GM21717 (cell line): ENCODE measurements at regions not wholly inside any gene's neighbourhood (a gene's known extent, or its start where the extent isn't known, plus 50 kb on each side); places are given as distances from the start of the nearest gene placed in this dataset.
"Not testable (repeated sequence)": the region's sequence is repeated elsewhere in the genome, so short reads cannot be mapped to it uniquely, and the experiment has no call there.

ENCODE experiments used
- ATAC-seq: cut with Tn5 transposase; IDR thresholded peaks from one replicate; pipeline ENCODE4 v1.9.1; 2021; ENCODE audit warnings: mild to moderate bottlenecking, moderate library complexity; ENCODE audit not compliant: unreplicated experiment

GRCh38 chr19:29154163-29154562 is 58.8 kb downstream of the UQCRFS1 start:
- ATAC-seq: no peak

DNA sequence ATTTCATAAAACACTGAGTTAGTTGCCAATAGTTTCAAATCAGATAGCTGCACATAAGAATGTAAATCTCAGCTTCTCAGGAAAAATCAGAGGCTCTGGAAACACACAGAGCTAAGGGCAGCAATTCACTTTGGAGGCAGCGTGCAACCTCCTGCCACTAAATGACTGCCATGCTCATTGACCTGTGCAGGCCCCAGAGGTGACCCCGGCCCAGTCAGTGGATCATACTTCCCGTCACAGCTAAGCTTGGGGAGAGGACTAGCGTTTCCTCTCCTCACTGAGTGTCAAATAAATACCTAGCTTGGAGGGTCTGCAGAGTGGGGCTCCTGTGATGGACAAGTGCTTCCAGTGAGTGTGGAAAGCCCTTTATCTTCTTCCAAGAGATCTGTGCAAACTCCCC is 67.2 kb downstream of the UQCRFS1 start:
- ATAC-seq: no peak

DNA sequence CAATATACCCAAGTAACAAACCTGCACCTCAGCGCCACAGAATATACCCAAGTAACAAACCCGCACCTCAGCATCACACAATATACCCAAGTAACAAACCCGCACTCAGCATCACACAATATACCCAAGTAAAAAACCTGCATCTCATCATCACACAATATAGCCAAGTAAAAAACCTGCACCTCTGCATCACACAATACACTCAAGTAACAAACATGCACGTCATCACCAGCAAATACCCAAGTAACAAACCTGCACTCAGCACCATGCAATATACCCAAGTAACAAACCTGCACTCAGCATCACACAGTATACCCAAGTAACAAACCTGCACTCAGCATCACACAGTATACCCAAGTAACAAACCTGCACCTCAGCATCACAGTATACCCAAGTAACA is 69.8 kb downstream of the UQCRFS1 start:
- no peak for ATAC-seq

- no peak for ATAC-seq
Observed at GRCh38 chr19:29139227-29139626, 73.7 kb downstream of the UQCRFS1 start.

GRCh38 chr19:29138206-29138605 is 74.7 kb downstream of the UQCRFS1 start:
- ATAC-seq: not testable (repeated sequence)

- ATAC-seq: no peak
Observed at GRCh38 chr19:29131456-29131855, 81.5 kb downstream of the UQCRFS1 start.

GRCh38 chr19:29129148-29129547 is 83.8 kb downstream of the UQCRFS1 start:
- ATAC-seq: no peak

DNA sequence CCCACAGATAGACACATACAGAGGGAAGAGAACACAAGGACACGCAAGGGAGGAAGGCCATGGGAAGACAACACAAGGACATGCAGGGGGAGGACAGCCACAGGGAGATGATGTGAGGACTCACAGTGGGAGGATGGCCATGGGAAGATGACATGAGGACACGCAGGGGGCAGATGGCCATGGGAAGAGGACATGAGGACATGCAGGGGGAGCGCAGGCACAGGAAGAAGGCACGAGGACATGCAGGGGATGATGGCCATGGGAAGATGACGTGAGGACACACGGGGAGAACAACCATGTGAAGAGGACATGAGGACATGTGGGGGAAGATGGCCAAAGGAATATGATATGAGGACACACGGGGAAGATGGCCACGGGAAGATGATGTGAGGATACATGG is 84.7 kb downstream of the UQCRFS1 start:
- ATAC-seq: no peak

DNA sequence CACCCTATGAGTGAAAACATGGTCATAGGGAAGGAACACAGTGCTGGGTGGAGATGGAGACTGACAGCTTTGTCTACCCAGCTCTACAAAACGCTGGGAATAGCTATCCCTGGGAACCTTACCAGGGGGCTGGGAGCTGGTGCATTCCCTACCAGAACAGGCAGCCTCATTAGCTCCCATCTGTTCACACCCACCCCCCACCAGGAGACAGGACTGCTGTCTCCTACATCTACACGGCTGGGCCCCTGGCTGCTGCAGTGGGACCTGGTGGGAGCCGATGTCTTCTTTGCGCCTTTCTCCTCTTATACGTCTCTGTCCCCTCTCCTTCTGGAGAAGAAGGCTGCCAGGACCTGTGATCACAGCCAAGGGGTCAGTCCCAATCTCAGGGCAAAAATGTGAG is 90.8 kb downstream of the UQCRFS1 start:
- no peak for ATAC-seq

- ATAC-seq: no peak
Observed at GRCh38 chr19:29121684-29122083, 91.3 kb downstream of the UQCRFS1 start.

DNA sequence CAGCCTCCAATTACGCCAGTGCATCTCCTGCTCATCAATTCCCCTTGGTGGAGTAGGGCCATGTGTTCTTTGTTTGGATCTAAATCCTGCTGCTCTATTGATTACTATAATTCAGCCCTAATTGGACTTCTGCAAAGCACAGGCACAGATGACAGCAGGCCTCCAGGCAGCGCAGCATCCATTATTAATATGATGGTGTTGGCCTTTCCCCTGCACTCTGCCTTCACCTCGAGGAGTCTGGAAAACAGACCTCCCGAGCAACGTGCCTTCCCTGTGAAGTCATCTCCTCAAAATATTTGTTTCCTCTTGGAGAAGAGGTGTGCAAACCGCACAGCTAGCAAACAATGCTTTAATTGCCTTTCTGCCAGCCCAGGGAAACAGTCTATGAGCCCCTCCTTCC is 92.5 kb downstream of the UQCRFS1 start:
- no peak for ATAC-seq

DNA sequence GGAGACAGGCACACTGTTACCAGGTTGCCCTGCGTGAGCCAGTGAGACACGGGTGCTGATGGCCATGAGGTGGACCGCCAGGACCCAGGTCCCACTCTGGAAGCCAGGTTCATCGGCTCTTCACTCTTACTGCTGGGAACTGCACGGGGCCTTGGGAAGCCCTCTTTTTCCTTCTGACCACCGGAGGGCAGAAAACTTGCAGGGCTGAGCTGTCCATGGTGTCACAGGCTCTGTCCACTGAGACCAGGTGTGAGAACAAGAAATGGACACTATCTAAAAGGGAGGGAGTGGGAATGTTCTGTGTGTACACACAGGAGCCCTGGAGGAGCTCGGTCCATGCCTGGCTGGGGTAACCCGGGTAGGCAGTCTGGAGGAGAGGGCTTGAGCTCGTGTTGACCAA is 93.4 kb downstream of the UQCRFS1 start:
- no peak for ATAC-seq

DNA sequence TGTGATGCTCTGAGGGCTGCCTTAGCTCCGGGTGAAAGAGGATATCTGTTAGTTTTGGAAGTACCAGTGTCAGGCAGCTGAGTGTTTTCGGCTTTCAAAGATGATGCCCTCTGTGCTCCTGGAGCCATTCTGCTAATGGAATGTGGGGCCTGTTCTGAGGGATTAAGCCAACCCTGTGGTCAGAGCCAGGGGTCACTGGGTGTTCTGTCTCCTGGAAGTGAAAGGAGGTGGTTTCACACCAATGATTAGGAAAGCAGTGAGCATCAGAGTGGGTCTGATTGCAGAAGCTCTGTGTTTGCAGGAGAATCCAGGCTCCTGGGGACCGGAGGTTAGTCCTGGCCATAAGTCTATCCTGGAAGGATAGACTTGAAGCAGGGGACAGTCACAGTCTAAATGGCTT is 94.6 kb downstream of the UQCRFS1 start:
- ATAC-seq: no peak

GRCh38 chr19:29117926-29118325 is 95.0 kb downstream of the UQCRFS1 start:
- no peak for ATAC-seq

GRCh38 chr19:29115181-29115580 is 97.8 kb downstream of the UQCRFS1 start:
- ATAC-seq: no peak

DNA sequence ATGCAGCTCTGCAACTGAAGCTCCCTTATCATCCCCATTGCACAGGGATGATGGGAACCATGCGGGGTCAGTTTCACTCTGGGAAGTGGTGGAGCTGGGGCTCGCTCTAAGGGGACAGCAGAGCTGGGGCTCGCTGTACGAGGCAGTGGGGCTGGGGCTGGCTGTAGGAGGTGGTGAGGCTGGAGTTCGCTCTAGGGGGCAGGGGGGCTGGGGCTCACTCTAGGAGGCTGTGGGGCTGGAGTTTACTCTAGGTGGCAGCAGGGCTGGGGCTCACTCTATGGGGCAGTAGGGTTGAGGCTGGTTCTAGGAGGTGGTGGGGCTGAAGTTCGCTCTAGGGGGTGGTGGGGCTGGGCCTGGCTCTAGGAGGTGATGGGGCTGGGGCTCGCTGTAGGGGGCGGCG is 99.1 kb downstream of the UQCRFS1 start:
- no peak for ATAC-seq

- no peak for ATAC-seq
Observed at GRCh38 chr19:29111576-29111975, 101.4 kb downstream of the UQCRFS1 start.

DNA sequence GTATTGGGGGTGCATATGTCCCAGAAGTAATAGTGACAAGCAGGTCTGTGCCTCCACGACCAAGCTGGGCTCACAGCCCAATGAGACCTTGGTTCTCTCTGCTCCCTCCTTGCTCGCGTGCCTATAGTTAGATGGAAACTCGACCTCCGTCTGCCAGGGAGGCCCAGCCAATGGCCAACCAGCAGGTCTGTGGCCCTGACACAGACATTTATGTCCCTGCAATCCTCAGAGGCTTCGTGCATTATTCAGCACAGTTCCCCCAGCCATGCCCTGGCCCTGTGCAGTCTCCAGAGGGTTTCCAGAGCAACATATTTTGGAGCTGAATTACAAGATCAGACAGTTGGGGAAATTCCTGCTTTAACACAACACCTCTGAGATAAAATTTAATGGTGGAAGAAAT is 105.1 kb downstream of the UQCRFS1 start:
- no peak for ATAC-seq

DNA sequence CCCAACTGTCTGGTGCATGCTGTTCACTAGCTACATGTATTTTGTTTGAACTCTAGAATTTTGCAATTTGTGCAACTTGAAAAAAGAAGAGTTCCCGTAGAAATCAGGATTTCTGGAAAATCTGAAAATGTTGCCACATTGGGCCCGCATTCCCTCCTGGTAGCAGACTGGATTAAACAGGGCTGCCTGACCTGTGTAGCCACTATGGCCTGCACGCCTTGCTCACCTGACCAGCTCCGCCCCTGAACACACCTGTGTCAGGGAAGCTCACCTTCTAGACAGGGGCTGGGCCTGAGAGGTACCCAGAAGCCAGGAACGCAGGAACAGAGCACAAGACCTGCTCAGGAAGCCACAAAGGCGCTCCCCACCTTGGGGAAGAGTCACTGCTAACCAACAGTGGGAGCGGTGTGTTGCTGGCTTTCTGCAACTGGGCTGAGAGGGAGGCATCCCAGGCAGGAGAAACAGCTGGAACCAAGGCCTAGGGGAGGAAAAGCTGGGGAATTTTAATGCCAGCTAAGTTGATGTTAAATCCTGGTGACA is 106.5 kb downstream of the UQCRFS1 start:
- ATAC-seq: no peak

GRCh38 chr19:29105629-29106292 is 107.2 kb downstream of the UQCRFS1 start:
- no peak for ATAC-seq

GRCh38 chr19:29104605-29105241 is 108.2 kb downstream of the UQCRFS1 start:
- no peak for ATAC-seq

- no peak for ATAC-seq
Observed at GRCh38 chr19:29098863-29099481, 114.0 kb downstream of the UQCRFS1 start.
